HepG2 (cell line): ENCODE measurements at regions not wholly inside any gene's neighbourhood (a gene's known extent, or its start where the extent isn't known, plus 50 kb on each side); places are given as distances from the start of the nearest gene placed in this dataset.

Source experiments
- ATAC-seq: fragments of 200-7000 bp; cut with Tn5 transposase; 3 replicates; pipeline ENCODE4 v1.9.1; 2020; ENCODE audit warnings: mild to moderate bottlenecking, moderate library complexity
- BruUV-seq: library from RNA; stranded (reverse); fragments of 400-500 nt; replicated peaks from 2 replicates; lab custom pipeline; 2021; lab: Mats Ljungman, UMichigan
- CTCF ChIA-PET: fragments of 300-600 bp; formaldehyde crosslinking; extraction: SDS; loops from one replicate; lab custom pipeline; 2021; ENCODE audit warnings: low total read pairs, inconsistent platforms, low intra/inter-chr PET ratio; lab: Yijun Ruan, JAX
- POLR2A ChIA-PET: fragments of 350-600 bp; sonication (Branson Sonifier 250); formaldehyde crosslinking; loops from one replicate; lab custom pipeline; 2020; ENCODE audit warnings: antibody characterized with exemption, inconsistent platforms; lab: Yijun Ruan, JAX
- DNase-seq: peaks from one replicate; pipeline ENCODE4 v3.0.0-alpha.2; 2015; ENCODE audit warnings: low spot score
- FAIRE-seq: peaks from 3 replicates; lab custom pipeline; 2011; peaks lifted over from hg19 to GRCh38; lab: Jason Lieb, UNC
- H2AFZ ChIP-seq: one replicate; pipeline ENCODE4 v1.6.1; 2011; ENCODE audit warnings: low read length, inconsistent platforms
- H3K27ac ChIP-seq: fragments of 300-600 bp; 3 replicates; pipeline ENCODE4 v1.8.0; 2011; ENCODE audit warnings: mixed run types, mild to moderate bottlenecking, mixed read lengths, low read length, inconsistent platforms; ENCODE audit not compliant: insufficient read depth; ENCODE audit errors: extremely low read length
- H3K27me3 ChIP-seq, 2 experiments: fragments of 200-600 bp in 1 of 2; 2 replicates in 1 of 2; 3 replicates in 1 of 2; pipeline versions ENCODE4 v1.6.0 to v1.8.0; 2011; ENCODE audit warnings: low read length in 2 of 2, mild to moderate bottlenecking in 2 of 2, moderate library complexity in 2 of 2, inconsistent platforms in 1 of 2; ENCODE audit not compliant: insufficient read depth in 2 of 2, control insufficient read depth in 1 of 2
- H3K36me3 ChIP-seq, 2 experiments: fragments of 200-600 bp in 1 of 2; replicated peaks in 1 of 2; 2 replicates in 1 of 2; 3 replicates in 1 of 2; pipeline versions ENCODE4 v1.5.1 to v1.8.0; 2011; ENCODE audit warnings: low read length in 2 of 2, inconsistent platforms in 1 of 2; ENCODE audit not compliant: insufficient read depth in 2 of 2, control insufficient read depth in 1 of 2
- H3K4me1 ChIP-seq: 2 replicates; pipeline ENCODE4 v1.5.1; 2012; ENCODE audit warnings: low read length, inconsistent platforms; ENCODE audit not compliant: insufficient read depth
- H3K4me2 ChIP-seq: 2 replicates; pipeline ENCODE4 v1.6.0; 2011; ENCODE audit warnings: low read depth, low read length, inconsistent platforms
- H3K4me3 ChIP-seq, 3 experiments: fragments of 200-600 bp in 1 of 3; sonication (generic), shearing (Covaris generic) in 1 of 3; replicated peaks in 1 of 3; 2 replicates each; pipeline ENCODE4 v1.5.1; 2011 to 2016; ENCODE audit warnings: low read length in 3 of 3, inconsistent platforms in 2 of 3, low read depth in 2 of 3, mild to moderate bottlenecking in 2 of 3, control low read depth in 1 of 3, mixed read lengths in 1 of 3; ENCODE audit not compliant: insufficient read depth in 1 of 3
- H3K79me2 ChIP-seq: one replicate; pipeline ENCODE4 v1.6.1; 2011; ENCODE audit warnings: low read length, inconsistent platforms; ENCODE audit not compliant: insufficient read depth
- H3K9ac ChIP-seq: 2 replicates; pipeline ENCODE4 v1.6.0; 2011; ENCODE audit warnings: mild to moderate bottlenecking, low read depth, low read length, inconsistent platforms; ENCODE audit not compliant: insufficient read depth
- H3K9me3 ChIP-seq: 2 replicates; pipeline ENCODE4 v1.5.1; 2012; ENCODE audit warnings: mild to moderate bottlenecking, low read length
- H4K20me1 ChIP-seq: 2 replicates; pipeline ENCODE4 v1.6.0; 2011; ENCODE audit warnings: inconsistent platforms, mild to moderate bottlenecking, low read length, moderate library complexity; ENCODE audit not compliant: insufficient read depth
- ASH2L ChIP-seq: fragments of 300-600, 200-600 bp; sonication (generic); IDR thresholded peaks from 2 replicates; pipeline ENCODE4 v1.7.0; 2017; ENCODE audit warnings: low read depth, mild to moderate bottlenecking, moderate library complexity, mixed read lengths, low read length; ENCODE audit not compliant: insufficient read length
- ATF5 ChIP-seq: sonication (generic); formaldehyde crosslinking; IDR thresholded peaks from 2 replicates; pipeline ENCODE4 v1.4.0; 2020; ENCODE audit warnings: mild to moderate bottlenecking, low read depth, missing genetic modification reagents
- CBX2 ChIP-seq, 2 experiments: fragments of 200-600 bp in 1 of 2; sonication (generic); formaldehyde crosslinking in 1 of 2; IDR thresholded peaks; 2 replicates each; pipeline versions ENCODE4 v1.7.0 to v1.8.1; 2018 to 2022; ENCODE audit warnings: low read depth in 2 of 2, low read length in 1 of 2, mild to moderate bottlenecking in 1 of 2, missing genetic modification reagents in 1 of 2
- CERS6 ChIP-seq: sonication (generic); formaldehyde crosslinking; IDR thresholded peaks from 2 replicates; pipeline ENCODE4 v1.5.0; 2020; ENCODE audit warnings: missing genetic modification reagents
- SOX13 ChIP-seq, 3 experiments: fragments of 450-650 bp in 1 of 3; sonication (generic) in 1 of 3; formaldehyde crosslinking in 1 of 3; IDR thresholded peaks in 2 of 3; conservative IDR thresholded peaks in 1 of 3; 2 replicates each; pipeline versions ENCODE4 v1.5.0 to v1.6.1; 2016 to 2020; ENCODE audit warnings: antibody characterized with exemption in 1 of 3, mild to moderate bottlenecking in 1 of 3, missing compliant biosample characterization in 1 of 3, missing genetic modification reagents in 1 of 3, moderate library complexity in 1 of 3
- SOX5 ChIP-seq: IDR thresholded peaks from 2 replicates; pipeline ENCODE4 v1.6.1; 2016; ENCODE audit warnings: borderline replicate concordance
- YEATS2 ChIP-seq: sonication (generic); formaldehyde crosslinking; IDR thresholded peaks from 2 replicates; pipeline ENCODE4 v1.4.0; 2020; ENCODE audit warnings: missing genetic modification reagents, borderline replicate concordance
- ZNF136 ChIP-seq: sonication (generic); formaldehyde crosslinking; IDR thresholded peaks from 2 replicates; pipeline ENCODE4 v1.8.1; 2022; ENCODE audit warnings: low read depth, mild to moderate bottlenecking, moderate library complexity, missing genetic modification reagents
- WGBS: methylation state at CpG from one replicate; pipeline ENCODE4 v1.1.6; 2017; ENCODE audit warnings: low lambda C conversion rate; 5-methylcytosine and 5-hydroxymethylcytosine counted together
- in situ Hi-C: cut with HindIII; loops from 2 replicates; pipeline ENCODE4 v1.10.0; 2017; ENCODE audit warnings: low pct_unique_long_range_greater_than_20kb; ENCODE audit not compliant: extremely low pct_ligation_motif_present
- intact Hi-C: fragments of 100-400 bp; cut with micrococcal nuclease; formaldehyde crosslinking; loops from one replicate; pipeline ENCODE4 v1.10.0; 2022; ENCODE audit not compliant: unreplicated experiment

DNA sequence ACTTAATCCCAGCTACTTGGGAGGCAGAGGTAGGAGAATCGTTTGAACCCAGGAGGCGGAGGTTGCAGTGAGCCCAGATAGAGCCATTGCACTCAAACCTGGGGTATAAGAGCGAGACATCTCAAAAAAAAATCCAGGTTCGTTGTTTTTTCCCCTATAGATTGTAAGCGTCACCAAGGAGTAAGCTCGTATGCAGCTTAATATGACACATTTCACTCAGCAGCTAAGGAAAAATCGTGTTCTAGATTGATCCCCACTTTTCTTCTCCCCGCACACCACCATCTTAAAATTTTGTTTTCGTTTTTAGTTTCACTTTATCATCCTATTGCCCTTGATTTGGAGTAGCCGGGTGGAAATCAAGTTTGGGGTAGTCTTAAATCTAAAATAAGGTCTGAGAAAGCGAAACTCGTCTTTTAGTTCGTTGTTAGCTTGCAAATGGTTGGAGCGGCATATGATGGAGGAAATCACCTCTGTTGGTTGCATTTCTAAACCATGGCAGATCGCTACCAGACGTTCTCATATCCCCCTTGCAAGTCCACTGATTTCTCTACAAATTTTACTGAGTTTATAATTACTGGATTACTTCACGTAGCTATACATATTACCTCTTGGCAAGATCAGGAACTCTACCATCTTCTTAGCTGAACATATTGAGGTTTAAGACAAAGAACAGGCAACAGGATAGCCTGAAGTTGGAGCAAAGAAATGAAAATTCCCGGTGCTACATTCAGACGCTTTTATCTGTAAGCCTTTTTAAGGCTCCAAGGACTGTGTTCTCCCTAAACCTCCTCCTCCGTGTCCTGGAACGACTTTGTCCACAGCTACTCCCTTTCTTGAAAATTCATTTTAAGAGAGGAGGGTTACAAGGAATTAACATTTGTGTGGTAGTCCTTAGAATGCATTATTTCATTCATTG, 91.1 kb upstream of the BTN3A2 start (continued):
- TF ChIP-seq ATF5 (0 out of 2 replicates have a peak, but pooled peaks have one; percentile 8), CBX2 (IDR thresholded peaks at IDR 0.05; ENCODE audit: low read depth, low read length) (peak; percentile 88), CBX2 (CRISPR knock-in tag; IDR thresholded peaks at IDR 0.05; ENCODE audit: low read depth) (no peak), YEATS2 (CRISPR knock-in tag) (no peak)

GRCh38 chr6:26275663-26276062, 89.3 kb upstream of the BTN3A2 start:
- Histone ChIP-seq H3K4me1 (peaks cover 36% of the 10 kb centered on the region), H2AFZ (no peak overlapping the region), H3K36me3 (no peaks in the 10 kb centered on the region), H3K27ac (no peak overlapping the region), H3K79me2 (no peaks in the 10 kb centered on the region), H4K20me1 (no peaks in the 10 kb centered on the region), H3K4me3 (no peak overlapping the region), H3K4me2 (no peak overlapping the region), H3K9me3 (no peaks in the 10 kb centered on the region), H3K27me3 (peaks cover 4 to 24% of the 10 kb centered on the region in 2 experiments; a peak in 2 of 5 replicates), H3K9ac (no peak overlapping the region)
- in situ Hi-C loops (no loop called here), intact Hi-C loops (no loop called here)
- ATAC-seq: no peak
- no peak for TF ChIP-seq ASH2L
- TF ChIP-seq ZNF136: no peak
- peak; percentile 21; the same call in 1 of the 2 replicates for TF ChIP-seq SOX5 (CRISPR knock-in tag)
- no peak for TF ChIP-seq CERS6
- no peak for TF ChIP-seq SOX13 (IDR thresholded peaks at IDR 0.05)
- TF ChIP-seq SOX13 (CRISPR knock-in tag; conservative IDR thresholded peaks at IDR 0.05 in 1 of 2, IDR thresholded peaks at IDR 0.05 in 1 of 2): peak in 1 of 2 experiments; percentile 6; a peak in 1 of 4 replicates
- FAIRE-seq: no peak
- CTCF ChIA-PET: no interaction called here
- no TSS peak for BruUV-seq
- 38% methylated on average over 2 of the region's 2 CpGs for WGBS
- DNase-seq: no peak
- POLR2A ChIA-PET: no interaction called here
